Right lung (tissue), 2 donors: ENCODE measurements at regions not wholly inside any gene's neighbourhood (a gene's known extent, or its start where the extent isn't known, plus 50 kb on each side); places are given as distances from the start of the nearest gene placed in this dataset.

Experiments
- DNase-seq, 2 donors: peaks; one replicate each; pipeline ENCODE4 v3.0.0-alpha.2; 2013

- no peak for DNase-seq
Observed at GRCh38 chr1:209505044-209505443, 78.5 kb upstream of the CAMK1G start.

GRCh38 chr1:209506101-209506500 lies 77.4 kb upstream of the CAMK1G start:
- no peak for DNase-seq

- DNase-seq: no peak
Observed at GRCh38 chr1:209509039-209509438, 74.5 kb upstream of the CAMK1G start.

- no peak for DNase-seq
Observed at GRCh38 chr1:209510063-209510462, 73.5 kb upstream of the CAMK1G start.

- no peak for DNase-seq
Observed at GRCh38 chr1:209511169-209511568, 72.3 kb upstream of the CAMK1G start.

GRCh38 chr1:209512821-209513220 lies 70.7 kb upstream of the CAMK1G start:
- DNase-seq: no peak

GRCh38 chr1:209513226-209513625 lies 70.3 kb upstream of the CAMK1G start:
- no peak for DNase-seq

- no peak for DNase-seq
Observed at GRCh38 chr1:209516771-209517680, 66.5 kb upstream of the CAMK1G start.

GRCh38 chr1:209517681-209518050 lies 65.8 kb upstream of the CAMK1G start:
- no peak for DNase-seq

- no peak for DNase-seq
Observed at GRCh38 chr1:209519786-209520185, 63.7 kb upstream of the CAMK1G start.

- no peak for DNase-seq
Observed at GRCh38 chr1:209522826-209523225, 60.7 kb upstream of the CAMK1G start.

- DNase-seq: no peak
Observed at GRCh38 chr1:209526137-209526536, 57.4 kb upstream of the CAMK1G start.

- DNase-seq: no peak
Observed at GRCh38 chr1:209527372-209527771, 56.1 kb upstream of the CAMK1G start.

- no peak for DNase-seq
Observed at GRCh38 chr1:209527993-209528717, 55.4 kb upstream of the CAMK1G start.

GRCh38 chr1:209529233-209529632 lies 54.3 kb upstream of the CAMK1G start:
- no peak for DNase-seq

GRCh38 chr1:209531006-209531405 lies 52.5 kb upstream of the CAMK1G start:
- no peak for DNase-seq

- no peak for DNase-seq
Observed at GRCh38 chr1:209531549-209531948, 52.0 kb upstream of the CAMK1G start.
